ENCODE measurements at regions not wholly inside any gene's neighbourhood (a gene's known extent, or its start where the extent isn't known, plus 50 kb on each side); places are given as distances from the start of the nearest gene placed in this dataset.

- WGBS, 2 donors, result 40 to 41% methylated on average over 1 of the region's 1 CpG
- ATAC-seq (no peak), DNase-seq (no peak), FAIRE-seq (no peak)
- Histone ChIP-seq H3K9me3 (no peaks in the 10 kb centered on the region), H3K27me3 (no peaks in the 10 kb centered on the region), H3K27ac (no peak overlapping the region), H3K4me3 (no peak overlapping the region), H3K4me1 (no peaks in the 10 kb centered on the region), H3K36me3 (no peaks in the 10 kb centered on the region)
- intact Hi-C loops (cut with DNase I), result no loop called here
- TF ChIP-seq CTCF (IDR thresholded peaks at IDR 0.05), result no peak
These were observed 191.4 kb upstream of the FAM83B start for GRCh38 chr6:54655162-54655561.

GRCh38 chr6:54665278-54665677 lies 181.3 kb upstream of the FAM83B start:
- no peak for TF ChIP-seq CTCF (IDR thresholded peaks at IDR 0.05)
- Histone ChIP-seq H3K27ac (no peak overlapping the region), H3K27me3 (no peaks in the 10 kb centered on the region), H3K36me3 (no peaks in the 10 kb centered on the region), H3K4me3 (no peak overlapping the region), H3K9me3 (no peaks in the 10 kb centered on the region), H3K4me1 (no peaks in the 10 kb centered on the region)
- intact Hi-C loops (cut with DNase I), result no loop called here
- FAIRE-seq (no peak), DNase-seq (no peak), ATAC-seq (no peak)

- Histone ChIP-seq H3K4me3 (no peak overlapping the region), H3K9me3 (no peaks in the 10 kb centered on the region), H3K27me3 (no peaks in the 10 kb centered on the region), H3K36me3 (no peaks in the 10 kb centered on the region), H3K4me1 (no peaks in the 10 kb centered on the region), H3K27ac (no peak overlapping the region)
- 82 to 89% methylated on average over 2 of the region's 2 CpGs for WGBS, 2 donors
- intact Hi-C loops (cut with DNase I), result no loop called here
- ATAC-seq (no peak), DNase-seq (no peak), FAIRE-seq (no peak)
- no peak for TF ChIP-seq CTCF (IDR thresholded peaks at IDR 0.05)
These were observed 166.0 kb upstream of the FAM83B start for GRCh38 chr6:54680531-54680930.

- FAIRE-seq (no peak), ATAC-seq (no peak), DNase-seq (no peak)
- TF ChIP-seq CTCF (IDR thresholded peaks at IDR 0.05), result no peak
- WGBS, 2 donors, result 71 to 84% methylated on average over 2 of the region's 2 CpGs
- Histone ChIP-seq H3K27me3 (no peaks in the 10 kb centered on the region), H3K4me3 (no peak overlapping the region), H3K36me3 (no peaks in the 10 kb centered on the region), H3K4me1 (no peaks in the 10 kb centered on the region), H3K27ac (no peak overlapping the region), H3K9me3 (no peaks in the 10 kb centered on the region)
- intact Hi-C loops (cut with DNase I), result no loop called here
These were observed 165.3 kb upstream of the FAM83B start for GRCh38 chr6:54681267-54681666.

- no peaks in the 10 kb centered on the region for H3K4me1 ChIP-seq
- intact Hi-C loops (cut with DNase I), result no loop called here
- H3K27me3 ChIP-seq, result no peaks in the 10 kb centered on the region
- 91 to 96% methylated on average over 4 of the region's 4 CpGs for WGBS, 2 donors
- no peaks in the 10 kb centered on the region for H3K9me3 ChIP-seq
- FAIRE-seq (no peak), ATAC-seq (no peak), DNase-seq (no peak)
- H3K4me3 ChIP-seq, result no peak overlapping the region
- no peak overlapping the region for H3K27ac ChIP-seq
- H3K36me3 ChIP-seq, result no peaks in the 10 kb centered on the region
- TF ChIP-seq CTCF (IDR thresholded peaks at IDR 0.05), result no peak
These were observed 164.6 kb upstream of the FAM83B start for GRCh38 chr6:54681987-54682386.
